RWPE1 (cell line): ENCODE measurements at regions not wholly inside any gene's neighbourhood (a gene's known extent, or its start where the extent isn't known, plus 50 kb on each side); places are given as distances from the start of the nearest gene placed in this dataset.

Experiments used
- CTCF ChIA-PET: fragments of 350-600 bp; sonication (Branson Sonifier 250); formaldehyde crosslinking; extraction: SDS; loops from one replicate; lab custom pipeline; 2021; lab: Yijun Ruan, JAX
- POLR2A ChIA-PET: fragments of 400-600 bp; formaldehyde crosslinking; extraction: SDS; loops from one replicate; lab custom pipeline; 2020; ENCODE audit warnings: antibody characterized with exemption; ENCODE audit not compliant: low non-redundant PET; lab: Yijun Ruan, JAX
- DNase-seq: peaks from one replicate; pipeline ENCODE4 v3.0.0; 2012; ENCODE audit warnings: low spot score
- H3K27ac ChIP-seq: fragments of 450-650 bp; 2 replicates; pipeline ENCODE4 v1.5.1; 2017
- TF ChIP-seq, protein P1 (sequence below): fragments of 450-650 bp; conservative IDR thresholded peaks from 2 replicates; pipeline ENCODE4 v1.5.1; 2017; ENCODE audit warnings: low read depth, mild to moderate bottlenecking

DNA sequence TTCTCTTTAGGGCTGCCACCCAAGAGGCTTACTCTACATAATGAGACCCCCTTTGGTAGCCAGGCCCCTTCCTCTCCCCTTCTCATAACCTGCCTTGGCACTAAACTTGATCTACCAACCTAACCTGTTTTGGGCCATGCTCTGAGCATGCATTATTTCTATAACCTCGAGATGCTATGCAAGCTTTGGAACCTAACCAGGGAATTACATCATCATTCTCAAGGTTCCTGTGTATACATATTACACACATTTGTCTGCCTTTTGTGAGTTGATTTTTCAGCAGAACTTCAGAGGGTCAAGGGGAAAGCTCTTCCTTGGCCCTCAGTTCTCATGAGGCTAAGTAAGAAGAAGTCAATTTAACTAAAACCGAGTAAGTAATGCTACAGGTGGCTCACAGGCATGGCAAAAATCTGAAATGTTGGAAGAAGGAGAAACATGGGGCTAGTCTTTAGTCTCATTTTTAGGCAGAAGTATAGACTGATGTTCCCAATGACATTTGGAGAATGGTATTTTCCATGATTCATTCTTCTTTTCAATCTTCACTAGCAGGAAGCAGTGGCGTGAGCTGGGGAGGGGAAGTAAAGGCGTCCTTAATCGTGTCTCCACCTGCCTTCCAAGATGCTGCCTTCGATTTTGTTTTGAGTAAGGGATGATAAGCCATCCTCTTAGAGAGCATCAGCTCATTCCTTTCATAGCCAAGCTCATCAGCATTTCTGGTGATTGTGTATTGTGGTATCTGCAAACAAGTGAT is 308.4 kb downstream of the ABCC12 start:
- ChIA-PET CTCF (no interaction called here), POLR2A (no interaction called here)
- DNase-seq, result peak; percentile 53
- TF ChIP-seq, protein P1, sequence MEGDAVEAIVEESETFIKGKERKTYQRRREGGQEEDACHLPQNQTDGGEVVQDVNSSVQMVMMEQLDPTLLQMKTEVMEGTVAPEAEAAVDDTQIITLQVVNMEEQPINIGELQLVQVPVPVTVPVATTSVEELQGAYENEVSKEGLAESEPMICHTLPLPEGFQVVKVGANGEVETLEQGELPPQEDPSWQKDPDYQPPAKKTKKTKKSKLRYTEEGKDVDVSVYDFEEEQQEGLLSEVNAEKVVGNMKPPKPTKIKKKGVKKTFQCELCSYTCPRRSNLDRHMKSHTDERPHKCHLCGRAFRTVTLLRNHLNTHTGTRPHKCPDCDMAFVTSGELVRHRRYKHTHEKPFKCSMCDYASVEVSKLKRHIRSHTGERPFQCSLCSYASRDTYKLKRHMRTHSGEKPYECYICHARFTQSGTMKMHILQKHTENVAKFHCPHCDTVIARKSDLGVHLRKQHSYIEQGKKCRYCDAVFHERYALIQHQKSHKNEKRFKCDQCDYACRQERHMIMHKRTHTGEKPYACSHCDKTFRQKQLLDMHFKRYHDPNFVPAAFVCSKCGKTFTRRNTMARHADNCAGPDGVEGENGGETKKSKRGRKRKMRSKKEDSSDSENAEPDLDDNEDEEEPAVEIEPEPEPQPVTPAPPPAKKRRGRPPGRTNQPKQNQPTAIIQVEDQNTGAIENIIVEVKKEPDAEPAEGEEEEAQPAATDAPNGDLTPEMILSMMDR, result no peak
- H3K27ac ChIP-seq, result no peak overlapping the region

DNA sequence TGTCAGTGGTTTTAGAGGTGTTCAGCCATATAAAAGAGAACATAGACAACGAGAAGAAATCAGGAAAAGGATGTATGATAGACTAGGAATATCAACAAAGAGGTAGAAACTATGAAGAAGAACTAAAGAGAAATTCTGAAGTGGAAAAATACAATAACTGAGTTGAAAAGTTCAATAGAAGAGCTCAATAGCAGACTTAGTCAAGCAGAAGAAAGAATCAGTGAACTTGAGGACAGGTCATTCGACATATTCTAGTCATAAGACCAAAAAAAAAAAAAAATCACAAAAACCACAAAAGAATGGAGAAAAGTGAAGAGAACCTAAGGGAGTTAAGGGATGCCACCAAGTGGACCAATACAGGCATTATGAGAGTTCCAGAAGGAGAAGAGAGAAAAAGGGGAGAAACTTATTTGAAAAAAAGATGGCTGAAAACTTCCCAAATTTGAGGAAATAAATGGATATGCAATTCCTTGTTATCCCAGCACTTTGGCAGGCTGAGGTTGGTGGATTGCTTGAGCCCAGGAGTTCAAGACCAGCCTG is 321.2 kb downstream of the ABCC12 start:
- POLR2A ChIA-PET, result no interaction called here
- TF ChIP-seq, protein P1, result no peak
- CTCF ChIA-PET, result no interaction called here
- H3K27ac ChIP-seq, result no peak overlapping the region
- no peak for DNase-seq

DNA sequence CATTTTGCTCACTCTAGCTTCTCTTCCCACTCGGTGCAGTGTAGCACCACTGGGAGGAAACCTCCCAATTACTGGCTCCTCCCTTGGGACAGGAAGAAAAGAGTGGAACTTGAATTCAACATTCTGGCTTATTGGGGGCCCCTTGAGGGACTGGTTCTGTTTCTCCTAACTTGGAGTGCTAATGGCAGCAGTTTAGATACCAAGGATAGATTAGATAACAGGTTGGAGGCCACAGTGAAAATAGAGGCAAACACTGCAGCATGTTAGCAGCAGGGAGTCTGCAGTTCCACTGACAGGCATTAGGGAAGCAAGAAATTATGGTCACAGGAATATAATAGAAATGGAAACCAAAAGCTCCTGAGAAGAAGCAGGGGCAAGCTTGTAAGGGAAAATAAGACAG is 322.0 kb downstream of the ABCC12 start:
- TF ChIP-seq, protein P1, result no peak
- ChIA-PET POLR2A (no interaction called here), CTCF (no interaction called here)
- DNase-seq, result no peak
- H3K27ac ChIP-seq, result no peak overlapping the region

DNA sequence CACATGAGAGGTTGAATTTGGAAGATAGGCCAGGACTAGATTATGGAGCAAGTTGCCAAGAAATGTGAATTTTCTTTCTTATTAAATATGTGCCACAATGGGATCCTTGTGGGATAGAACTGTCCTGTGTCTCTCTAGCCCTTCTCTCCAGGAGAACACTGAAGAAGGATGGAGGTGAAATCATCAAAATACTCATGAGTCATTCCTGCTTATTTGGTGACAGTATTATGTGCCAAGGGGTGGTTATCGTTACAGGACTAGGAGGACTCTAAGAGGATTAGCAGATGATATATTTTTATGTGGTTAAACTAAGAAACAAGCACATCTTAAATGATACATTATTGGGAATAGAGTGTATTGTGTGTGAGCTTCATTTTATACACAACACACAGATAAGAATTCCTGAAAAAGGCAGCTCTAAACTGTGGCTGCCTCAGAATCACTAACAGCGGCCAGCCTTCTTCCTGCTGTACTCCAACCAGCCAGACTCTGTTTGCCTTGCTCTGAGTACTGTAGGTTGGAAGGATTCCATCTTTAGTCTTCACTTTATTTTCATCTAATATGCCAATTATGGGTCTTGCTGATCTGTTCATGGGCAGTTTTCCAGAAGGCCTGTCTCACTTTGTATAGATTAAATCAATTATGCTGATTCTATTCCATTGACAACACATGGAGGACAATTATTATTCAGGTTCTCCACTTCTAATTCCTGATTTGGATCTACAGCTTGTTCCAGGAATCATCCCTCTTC is 325.8 kb downstream of the ABCC12 start:
- POLR2A ChIA-PET, result no interaction called here
- CTCF ChIA-PET, result no interaction called here
- no peak for DNase-seq
- no peak overlapping the region for H3K27ac ChIP-seq
- TF ChIP-seq, protein P1, result no peak

DNA sequence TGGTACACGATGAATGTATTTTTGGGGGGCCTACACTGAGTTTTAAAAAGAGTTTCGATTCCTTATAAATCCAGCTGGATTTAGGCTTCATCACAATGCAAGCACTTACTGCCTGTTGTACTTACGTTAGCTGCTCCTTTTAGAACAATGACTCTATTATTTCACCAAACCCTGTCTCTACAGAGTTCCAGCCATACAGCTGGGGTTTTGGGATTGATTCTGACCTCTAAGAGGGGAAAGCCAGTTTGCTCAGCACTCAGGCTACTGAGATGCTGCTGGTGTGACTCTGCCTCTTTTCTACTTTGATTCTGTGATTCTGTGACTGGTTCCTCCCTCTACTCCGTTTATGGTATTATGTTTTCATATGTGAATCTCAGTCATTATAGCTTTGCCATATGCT is 329.7 kb downstream of the ABCC12 start:
- TF ChIP-seq, protein P1, result no peak
- H3K27ac ChIP-seq, result no peak overlapping the region
- ChIA-PET POLR2A (no interaction called here), CTCF (interaction anchor here (0.5 kb wide), 1 partner anchor 127 kb away, joined by 3 read pairs; no protein-coding TSS in a partner anchor)
- no peak for DNase-seq

DNA sequence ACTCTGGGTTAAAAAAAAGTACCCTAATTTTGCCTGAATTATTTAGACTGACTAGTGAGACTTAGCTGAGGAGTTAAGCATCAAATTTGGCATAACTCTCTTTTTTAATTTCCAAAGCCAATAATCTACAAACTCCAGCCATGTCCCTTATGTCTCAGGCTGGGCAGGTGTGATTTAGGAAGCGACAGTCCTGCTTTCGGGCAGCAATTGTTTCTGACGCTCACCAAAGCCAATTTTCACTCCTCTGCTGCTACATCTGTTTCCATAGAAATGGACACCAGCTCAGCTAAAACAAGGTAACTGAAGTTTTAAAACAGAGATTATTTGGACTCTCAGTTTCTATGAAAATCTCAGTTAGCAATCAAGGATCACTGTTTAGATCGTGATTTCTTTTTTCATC is 338.7 kb downstream of the ABCC12 start:
- CTCF ChIA-PET, result no interaction called here

More for the DNA sequence above, 338.7 kb downstream of the ABCC12 start:
- POLR2A ChIA-PET, result no interaction called here
- no peak for DNase-seq
- TF ChIP-seq, protein P1, result no peak
- no peak overlapping the region for H3K27ac ChIP-seq
